HepG2 (cell line): ENCODE measurements at regions not wholly inside any gene's neighbourhood (a gene's known extent, or its start where the extent isn't known, plus 50 kb on each side); places are given as distances from the start of the nearest gene placed in this dataset.

Experiments used
- ATAC-seq: fragments of 200-7000 bp; cut with Tn5 transposase; 3 replicates; pipeline ENCODE4 v1.9.1; 2020; ENCODE audit warnings: mild to moderate bottlenecking, moderate library complexity
- BruUV-seq: library from RNA; stranded (reverse); fragments of 400-500 nt; replicated peaks from 2 replicates; lab custom pipeline; 2021; lab: Mats Ljungman, UMichigan
- CTCF ChIA-PET: fragments of 300-600 bp; formaldehyde crosslinking; extraction: SDS; loops from one replicate; lab custom pipeline; 2021; ENCODE audit warnings: low total read pairs, inconsistent platforms, low intra/inter-chr PET ratio; lab: Yijun Ruan, JAX
- POLR2A ChIA-PET: fragments of 350-600 bp; sonication (Branson Sonifier 250); formaldehyde crosslinking; loops from one replicate; lab custom pipeline; 2020; ENCODE audit warnings: antibody characterized with exemption, inconsistent platforms; lab: Yijun Ruan, JAX
- DNase-seq: peaks from one replicate; pipeline ENCODE4 v3.0.0-alpha.2; 2015; ENCODE audit warnings: low spot score
- FAIRE-seq: peaks from 3 replicates; lab custom pipeline; 2011; peaks lifted over from hg19 to GRCh38; lab: Jason Lieb, UNC
- H2AFZ ChIP-seq: one replicate; pipeline ENCODE4 v1.6.1; 2011; ENCODE audit warnings: low read length, inconsistent platforms
- H3K27ac ChIP-seq: fragments of 300-600 bp; 3 replicates; pipeline ENCODE4 v1.8.0; 2011; ENCODE audit warnings: mixed run types, mild to moderate bottlenecking, mixed read lengths, low read length, inconsistent platforms; ENCODE audit not compliant: insufficient read depth; ENCODE audit errors: extremely low read length
- H3K27me3 ChIP-seq, 2 experiments: fragments of 200-600 bp in 1 of 2; 2 replicates in 1 of 2; 3 replicates in 1 of 2; pipeline versions ENCODE4 v1.6.0 to v1.8.0; 2011; ENCODE audit warnings: low read length in 2 of 2, mild to moderate bottlenecking in 2 of 2, moderate library complexity in 2 of 2, inconsistent platforms in 1 of 2; ENCODE audit not compliant: insufficient read depth in 2 of 2, control insufficient read depth in 1 of 2
- H3K36me3 ChIP-seq, 2 experiments: fragments of 200-600 bp in 1 of 2; replicated peaks in 1 of 2; 2 replicates in 1 of 2; 3 replicates in 1 of 2; pipeline versions ENCODE4 v1.5.1 to v1.8.0; 2011; ENCODE audit warnings: low read length in 2 of 2, inconsistent platforms in 1 of 2; ENCODE audit not compliant: insufficient read depth in 2 of 2, control insufficient read depth in 1 of 2
- H3K4me1 ChIP-seq: 2 replicates; pipeline ENCODE4 v1.5.1; 2012; ENCODE audit warnings: low read length, inconsistent platforms; ENCODE audit not compliant: insufficient read depth
- H3K4me2 ChIP-seq: 2 replicates; pipeline ENCODE4 v1.6.0; 2011; ENCODE audit warnings: low read depth, low read length, inconsistent platforms
- H3K4me3 ChIP-seq, 3 experiments: fragments of 200-600 bp in 1 of 3; sonication (generic), shearing (Covaris generic) in 1 of 3; replicated peaks in 1 of 3; 2 replicates each; pipeline ENCODE4 v1.5.1; 2011 to 2016; ENCODE audit warnings: low read length in 3 of 3, inconsistent platforms in 2 of 3, low read depth in 2 of 3, mild to moderate bottlenecking in 2 of 3, control low read depth in 1 of 3, mixed read lengths in 1 of 3; ENCODE audit not compliant: insufficient read depth in 1 of 3
- H3K79me2 ChIP-seq: one replicate; pipeline ENCODE4 v1.6.1; 2011; ENCODE audit warnings: low read length, inconsistent platforms; ENCODE audit not compliant: insufficient read depth
- H3K9ac ChIP-seq: 2 replicates; pipeline ENCODE4 v1.6.0; 2011; ENCODE audit warnings: mild to moderate bottlenecking, low read depth, low read length, inconsistent platforms; ENCODE audit not compliant: insufficient read depth
- H3K9me3 ChIP-seq: 2 replicates; pipeline ENCODE4 v1.5.1; 2012; ENCODE audit warnings: mild to moderate bottlenecking, low read length
- H4K20me1 ChIP-seq: 2 replicates; pipeline ENCODE4 v1.6.0; 2011; ENCODE audit warnings: inconsistent platforms, mild to moderate bottlenecking, low read length, moderate library complexity; ENCODE audit not compliant: insufficient read depth
- CHD2 ChIP-seq: IDR thresholded peaks from 2 replicates; pipeline ENCODE4 v1.6.1; 2011; ENCODE audit warnings: low read depth, low read length, improper control_type of control experiment
- KLF15 ChIP-seq: sonication (generic); formaldehyde crosslinking; IDR thresholded peaks from 2 replicates; pipeline ENCODE4 v1.8.1; 2023; ENCODE audit warnings: borderline replicate concordance, mild to moderate bottlenecking, inconsistent platforms, missing genetic modification reagents, mixed read lengths
- TRIM24 ChIP-seq: sonication (generic); formaldehyde crosslinking; IDR thresholded peaks from 2 replicates; pipeline ENCODE4 v1.8.0; 2022; ENCODE audit warnings: mild to moderate bottlenecking, missing genetic modification reagents
- YY1 ChIP-seq: IDR thresholded peaks from 2 replicates; pipeline ENCODE4 v1.6.1; 2011; ENCODE audit warnings: low read length, low read depth, moderate library complexity, mild to moderate bottlenecking; ENCODE audit not compliant: insufficient read depth, insufficient replicate concordance
- ZBTB42 ChIP-seq: sonication (generic); formaldehyde crosslinking; IDR thresholded peaks from 2 replicates; pipeline ENCODE4 v1.5.0; 2020; ENCODE audit warnings: mild to moderate bottlenecking, missing genetic modification reagents
- ZFP82 ChIP-seq: sonication (generic); formaldehyde crosslinking; IDR thresholded peaks from 2 replicates; pipeline ENCODE4 v1.5.1; 2020; ENCODE audit warnings: mild to moderate bottlenecking, missing genetic modification reagents, borderline replicate concordance
- WGBS: methylation state at CpG from one replicate; pipeline ENCODE4 v1.1.6; 2017; ENCODE audit warnings: low lambda C conversion rate; 5-methylcytosine and 5-hydroxymethylcytosine counted together
- in situ Hi-C: cut with HindIII; loops from 2 replicates; pipeline ENCODE4 v1.10.0; 2017; ENCODE audit warnings: low pct_unique_long_range_greater_than_20kb; ENCODE audit not compliant: extremely low pct_ligation_motif_present
- intact Hi-C: fragments of 100-400 bp; cut with micrococcal nuclease; formaldehyde crosslinking; loops from one replicate; pipeline ENCODE4 v1.10.0; 2022; ENCODE audit not compliant: unreplicated experiment
- TF ChIP-seq, protein P1 (sequence below), 2 experiments: fragments of 450-650 bp in 1 of 2; sonication (generic) in 1 of 2; formaldehyde crosslinking; IDR thresholded peaks; 2 replicates each; pipeline versions ENCODE4 v1.5.0 to v1.8.0; 2020 to 2022; ENCODE audit warnings: mild to moderate bottlenecking in 1 of 2, missing genetic modification reagents in 1 of 2
- TF ChIP-seq, protein P2 (sequence below): IDR thresholded peaks from 2 replicates; pipeline ENCODE4 v1.6.1; 2016

DNA sequence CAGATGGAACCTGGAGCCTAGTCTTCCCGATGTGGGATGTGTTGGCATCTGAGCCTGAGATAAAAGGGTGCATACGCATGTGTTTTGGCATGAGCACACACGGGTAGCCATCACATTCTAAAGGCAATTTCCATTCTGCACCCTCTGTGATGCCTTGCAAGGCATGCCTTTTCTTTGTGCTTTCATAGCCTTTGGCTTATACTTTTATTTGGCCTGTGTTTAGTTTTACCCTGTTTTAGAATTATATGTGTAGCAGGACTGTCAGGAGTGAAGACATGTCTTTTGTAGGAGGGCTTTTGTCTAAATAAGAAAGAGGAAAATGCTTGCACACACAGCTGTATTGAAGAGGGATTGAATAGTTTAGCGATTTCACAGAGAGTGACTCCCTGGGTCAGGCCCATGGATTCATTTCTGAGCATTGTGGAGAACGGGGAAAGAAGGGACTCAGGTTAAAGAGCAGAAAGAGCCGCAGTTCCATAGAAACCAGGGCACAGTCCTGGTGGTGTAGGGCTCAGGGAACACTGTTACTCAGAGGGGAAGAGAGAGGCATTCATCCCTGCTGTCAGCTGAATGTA, 530.2 kb downstream of the DHX35 start (continued):
- TF ChIP-seq TRIM24 (CRISPR knock-in tag) = no peak
- TF ChIP-seq CHD2 = no peak
- TF ChIP-seq ZBTB42 (CRISPR knock-in tag) = no peak

DNA sequence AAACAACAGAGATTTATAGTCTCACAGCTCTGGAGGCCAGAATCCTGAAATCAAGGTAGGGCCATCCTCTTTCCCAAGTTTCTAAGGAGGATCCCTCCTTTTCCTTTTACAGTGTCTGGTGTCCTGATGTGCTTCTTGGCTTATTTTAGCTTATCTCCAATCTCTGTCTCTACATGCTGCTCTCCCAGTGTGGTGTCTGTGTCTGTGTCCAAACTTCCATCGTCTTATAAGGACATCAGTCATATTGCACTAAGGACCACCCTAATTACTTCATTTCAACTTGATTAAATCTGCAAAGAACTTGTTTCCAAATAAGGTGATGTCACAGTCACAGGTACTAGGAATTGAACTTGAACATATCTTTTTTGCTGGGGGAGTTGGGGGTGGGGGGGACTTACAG, 529.6 kb downstream of the DHX35 start:
- BruUV-seq = no TSS peak
- no peak for FAIRE-seq
- CTCF ChIA-PET = no interaction called here
- no peaks in the 10 kb centered on the region for H3K27me3 ChIP-seq
- no peak overlapping the region for H3K9ac ChIP-seq
- DNase-seq = no peak
- intact Hi-C loops (no loop called here), in situ Hi-C loops (no loop called here)
- POLR2A ChIA-PET = no interaction called here
- no peak overlapping the region for H3K4me2 ChIP-seq
- WGBS = 27% methylated on average over 1 of the region's 1 CpG
- no peak overlapping the region for H3K27ac ChIP-seq
- peaks cover 95% of the 10 kb centered on the region for H3K9me3 ChIP-seq
- TF ChIP-seq ZFP82 (CRISPR knock-in tag) = no peak
- TF ChIP-seq YY1 = no peak
- TF ChIP-seq, protein P1, sequence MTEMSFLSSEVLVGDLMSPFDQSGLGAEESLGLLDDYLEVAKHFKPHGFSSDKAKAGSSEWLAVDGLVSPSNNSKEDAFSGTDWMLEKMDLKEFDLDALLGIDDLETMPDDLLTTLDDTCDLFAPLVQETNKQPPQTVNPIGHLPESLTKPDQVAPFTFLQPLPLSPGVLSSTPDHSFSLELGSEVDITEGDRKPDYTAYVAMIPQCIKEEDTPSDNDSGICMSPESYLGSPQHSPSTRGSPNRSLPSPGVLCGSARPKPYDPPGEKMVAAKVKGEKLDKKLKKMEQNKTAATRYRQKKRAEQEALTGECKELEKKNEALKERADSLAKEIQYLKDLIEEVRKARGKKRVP (CRISPR knock-in tag; IDR thresholded peaks at IDR 0.05) = no peak
- TF ChIP-seq KLF15 (CRISPR knock-in tag) = no peak
- TF ChIP-seq, protein P2, sequence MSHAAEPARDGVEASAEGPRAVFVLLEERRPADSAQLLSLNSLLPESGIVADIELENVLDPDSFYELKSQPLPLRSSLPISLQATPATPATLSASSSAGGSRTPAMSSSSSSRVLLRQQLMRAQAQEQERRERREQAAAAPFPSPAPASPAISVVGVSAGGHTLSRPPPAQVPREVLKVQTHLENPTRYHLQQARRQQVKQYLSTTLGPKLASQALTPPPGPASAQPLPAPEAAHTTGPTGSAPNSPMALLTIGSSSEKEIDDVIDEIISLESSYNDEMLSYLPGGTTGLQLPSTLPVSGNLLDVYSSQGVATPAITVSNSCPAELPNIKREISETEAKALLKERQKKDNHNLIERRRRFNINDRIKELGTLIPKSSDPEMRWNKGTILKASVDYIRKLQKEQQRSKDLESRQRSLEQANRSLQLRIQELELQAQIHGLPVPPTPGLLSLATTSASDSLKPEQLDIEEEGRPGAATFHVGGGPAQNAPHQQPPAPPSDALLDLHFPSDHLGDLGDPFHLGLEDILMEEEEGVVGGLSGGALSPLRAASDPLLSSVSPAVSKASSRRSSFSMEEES (CRISPR knock-in tag) = no peak
- no peaks in the 10 kb centered on the region for H3K36me3 ChIP-seq
- no peaks in the 10 kb centered on the region for H3K79me2 ChIP-seq
- no peaks in the 10 kb centered on the region for H4K20me1 ChIP-seq
- no peak overlapping the region for H2AFZ ChIP-seq
- H3K4me1 ChIP-seq = no peaks in the 10 kb centered on the region
- no peak for ATAC-seq
- no peak overlapping the region for H3K4me3 ChIP-seq
